Karpas-422 (cell line): ENCODE measurements at regions not wholly inside any gene's neighbourhood (a gene's known extent, or its start where the extent isn't known, plus 50 kb on each side); places are given as distances from the start of the nearest gene placed in this dataset.

Experiments
- DNase-seq: peaks from one replicate; pipeline ENCODE4 v3.0.0-alpha.2; 2015
- H2AFZ ChIP-seq: fragments of 200-600 bp; sonication (generic); 2 replicates; pipeline ENCODE4 v1.6.1; 2014; ENCODE audit warnings: antibody characterized with exemption, low read length, mixed read lengths
- H3K27ac ChIP-seq: fragments of 200-600 bp; sonication (generic); 2 replicates; pipeline ENCODE4 v1.5.1; 2014; ENCODE audit warnings: mild to moderate bottlenecking, low read length, moderate library complexity
- H3K27me3 ChIP-seq: fragments of 200-600 bp; sonication (generic); 2 replicates; pipeline ENCODE4 v1.6.1; 2014; ENCODE audit warnings: low read length, mixed read lengths
- H3K36me3 ChIP-seq: fragments of 200-600 bp; sonication (generic); 2 replicates; pipeline ENCODE4 v1.6.1; 2014; ENCODE audit warnings: low read length, mixed read lengths; ENCODE audit not compliant: insufficient read depth
- H3K4me1 ChIP-seq: fragments of 200-600 bp; sonication (generic); 2 replicates; pipeline ENCODE4 v1.6.1; 2014; ENCODE audit warnings: mild to moderate bottlenecking, low read length, mixed read lengths
- H3K4me2 ChIP-seq: fragments of 200-600 bp; sonication (generic); 2 replicates; pipeline ENCODE4 v1.6.1; 2014; ENCODE audit warnings: low read length, low read depth, mild to moderate bottlenecking; ENCODE audit not compliant: poor library complexity, severe bottlenecking
- H3K4me3 ChIP-seq: fragments of 200-600 bp; sonication (generic); 2 replicates; pipeline ENCODE4 v1.5.1; 2014; ENCODE audit warnings: mild to moderate bottlenecking, antibody characterized with exemption, low read length, mixed read lengths
- H3K79me2 ChIP-seq: fragments of 200-600 bp; sonication (generic); 2 replicates; pipeline ENCODE4 v1.6.1; 2014; ENCODE audit warnings: mild to moderate bottlenecking, low read length, mixed read lengths
- H3K9ac ChIP-seq: fragments of 200-600 bp; sonication (generic); 2 replicates; pipeline ENCODE4 v1.6.0; 2014; ENCODE audit warnings: low read length
- H3K9me2 ChIP-seq: fragments of 200-600 bp; sonication (generic), shearing (Covaris generic); replicated peaks from 2 replicates; pipeline ENCODE4 v1.6.0; 2014; ENCODE audit warnings: mild to moderate bottlenecking, low read length, moderate library complexity; ENCODE audit not compliant: insufficient read depth
- H3K9me3 ChIP-seq: fragments of 300-700, 200-600 bp; sonication (generic); 2 replicates; pipeline ENCODE4 v1.6.1; 2014; ENCODE audit warnings: low read length, mixed read lengths
- H4K20me1 ChIP-seq: fragments of 200-600 bp; sonication (generic); 2 replicates; pipeline ENCODE4 v1.6.1; 2014; ENCODE audit warnings: mild to moderate bottlenecking, antibody characterized with exemption, low read length, low read depth; ENCODE audit not compliant: insufficient read depth

GRCh38 chr10:33886299-33886698 lies 551.8 kb upstream of the NRP1 start:
- no peak overlapping the region for H3K9ac ChIP-seq
- no peak overlapping the region for H3K4me2 ChIP-seq
- DNase-seq, result no peak
- no peaks in the 10 kb centered on the region for H3K4me1 ChIP-seq
- no peaks in the 10 kb centered on the region for H3K27me3 ChIP-seq
- H3K9me3 ChIP-seq, result peaks cover 4% of the 10 kb centered on the region
- H3K79me2 ChIP-seq, result no peaks in the 10 kb centered on the region
- H3K36me3 ChIP-seq, result no peaks in the 10 kb centered on the region
- H4K20me1 ChIP-seq, result no peaks in the 10 kb centered on the region
- no peak overlapping the region for H2AFZ ChIP-seq
- H3K27ac ChIP-seq, result no peak overlapping the region
- no peaks in the 10 kb centered on the region for H3K9me2 ChIP-seq
- no peak overlapping the region for H3K4me3 ChIP-seq

- Histone ChIP-seq H3K9me3 (peaks cover 4% of the 10 kb centered on the region), H3K4me1 (no peaks in the 10 kb centered on the region), H3K4me2 (no peak overlapping the region), H3K27me3 (no peaks in the 10 kb centered on the region), H3K4me3 (no peak overlapping the region), H3K36me3 (no peaks in the 10 kb centered on the region), H3K9ac (no peak overlapping the region), H3K9me2 (no peaks in the 10 kb centered on the region), H2AFZ (no peak overlapping the region), H4K20me1 (no peaks in the 10 kb centered on the region), H3K27ac (no peak overlapping the region), H3K79me2 (no peaks in the 10 kb centered on the region)
- no peak for DNase-seq
Observed at GRCh38 chr10:33884604-33885003, 550.1 kb upstream of the NRP1 start.

- Histone ChIP-seq H3K4me2 (no peak overlapping the region), H3K4me3 (no peak overlapping the region), H2AFZ (no peak overlapping the region), H3K79me2 (no peaks in the 10 kb centered on the region), H3K4me1 (no peaks in the 10 kb centered on the region), H3K27ac (no peak overlapping the region), H3K9me3 (peaks cover 4% of the 10 kb centered on the region), H3K9ac (no peak overlapping the region), H4K20me1 (no peaks in the 10 kb centered on the region), H3K27me3 (no peaks in the 10 kb centered on the region), H3K9me2 (no peaks in the 10 kb centered on the region), H3K36me3 (no peaks in the 10 kb centered on the region)
- DNase-seq, result no peak
Observed at GRCh38 chr10:33883881-33884280, 549.4 kb upstream of the NRP1 start.

- no peak overlapping the region for H3K27ac ChIP-seq
- peaks cover 4% of the 10 kb centered on the region for H3K9me3 ChIP-seq
- no peak for DNase-seq
- H3K36me3 ChIP-seq, result no peaks in the 10 kb centered on the region
- H2AFZ ChIP-seq, result no peak overlapping the region
- H3K4me2 ChIP-seq, result no peak overlapping the region
- no peaks in the 10 kb centered on the region for H3K4me1 ChIP-seq
- H3K4me3 ChIP-seq, result no peak overlapping the region
- H3K79me2 ChIP-seq, result no peaks in the 10 kb centered on the region
- no peaks in the 10 kb centered on the region for H3K9me2 ChIP-seq
- no peaks in the 10 kb centered on the region for H3K27me3 ChIP-seq
- no peaks in the 10 kb centered on the region for H4K20me1 ChIP-seq
- no peak overlapping the region for H3K9ac ChIP-seq
Observed at GRCh38 chr10:33882996-33883395, 548.5 kb upstream of the NRP1 start.

GRCh38 chr10:33880291-33880690 lies 545.8 kb upstream of the NRP1 start:
- no peak overlapping the region for H3K9ac ChIP-seq
- no peaks in the 10 kb centered on the region for H3K4me1 ChIP-seq
- no peaks in the 10 kb centered on the region for H3K36me3 ChIP-seq
- no peaks in the 10 kb centered on the region for H3K9me2 ChIP-seq
- H4K20me1 ChIP-seq, result no peaks in the 10 kb centered on the region
- no peak overlapping the region for H2AFZ ChIP-seq
- no peaks in the 10 kb centered on the region for H3K27me3 ChIP-seq
- H3K79me2 ChIP-seq, result no peaks in the 10 kb centered on the region
- peaks cover 4% of the 10 kb centered on the region for H3K9me3 ChIP-seq
- DNase-seq, result no peak
- H3K4me2 ChIP-seq, result no peak overlapping the region
- no peak overlapping the region for H3K4me3 ChIP-seq
- H3K27ac ChIP-seq, result no peak overlapping the region

- H3K9me3 ChIP-seq, result peaks cover 4% of the 10 kb centered on the region
- no peaks in the 10 kb centered on the region for H4K20me1 ChIP-seq
- no peaks in the 10 kb centered on the region for H3K36me3 ChIP-seq
- H3K9ac ChIP-seq, result no peak overlapping the region
- no peaks in the 10 kb centered on the region for H3K27me3 ChIP-seq
- no peaks in the 10 kb centered on the region for H3K9me2 ChIP-seq
- no peaks in the 10 kb centered on the region for H3K4me1 ChIP-seq
- H3K4me2 ChIP-seq, result no peak overlapping the region
- no peak overlapping the region for H3K4me3 ChIP-seq
- no peak overlapping the region for H2AFZ ChIP-seq
- H3K27ac ChIP-seq, result no peak overlapping the region
- no peaks in the 10 kb centered on the region for H3K79me2 ChIP-seq
- no peak for DNase-seq
Observed at GRCh38 chr10:33878238-33878786, 543.8 kb upstream of the NRP1 start.

- no peaks in the 10 kb centered on the region for H3K27me3 ChIP-seq
- H3K36me3 ChIP-seq, result no peaks in the 10 kb centered on the region
- no peak overlapping the region for H3K9ac ChIP-seq
- DNase-seq, result no peak
- H3K9me2 ChIP-seq, result no peaks in the 10 kb centered on the region
- H2AFZ ChIP-seq, result no peak overlapping the region
- H3K79me2 ChIP-seq, result no peaks in the 10 kb centered on the region
- H3K4me1 ChIP-seq, result no peaks in the 10 kb centered on the region
- peaks cover 3% of the 10 kb centered on the region for H3K9me3 ChIP-seq
- no peak overlapping the region for H3K4me3 ChIP-seq
- no peak overlapping the region for H3K27ac ChIP-seq
- no peaks in the 10 kb centered on the region for H4K20me1 ChIP-seq
- H3K4me2 ChIP-seq, result no peak overlapping the region
Observed at GRCh38 chr10:33876584-33877400, 542.3 kb upstream of the NRP1 start.

GRCh38 chr10:33875924-33876583 lies 541.6 kb upstream of the NRP1 start:
- H3K27me3 ChIP-seq, result no peaks in the 10 kb centered on the region
- no peaks in the 10 kb centered on the region for H3K9me2 ChIP-seq
- no peak overlapping the region for H3K4me3 ChIP-seq
- H4K20me1 ChIP-seq, result no peaks in the 10 kb centered on the region
- no peaks in the 10 kb centered on the region for H3K36me3 ChIP-seq
- H3K27ac ChIP-seq, result no peak overlapping the region
- no peak overlapping the region for H2AFZ ChIP-seq
- H3K4me1 ChIP-seq, result no peaks in the 10 kb centered on the region
- no peak overlapping the region for H3K4me2 ChIP-seq
- H3K79me2 ChIP-seq, result no peaks in the 10 kb centered on the region
- H3K9me3 ChIP-seq, result no peaks in the 10 kb centered on the region; the same call in 1 of the 2 replicates
- no peak overlapping the region for H3K9ac ChIP-seq
- no peak for DNase-seq
